ENCODE measurements at regions not wholly inside any gene's neighbourhood (a gene's known extent, or its start where the extent isn't known, plus 50 kb on each side); places are given as distances from the start of the nearest gene placed in this dataset.

- no peak for TF ChIP-seq TAF1 (IDR thresholded peaks at IDR 0.05; ENCODE audit: low read depth)
- TF ChIP-seq, protein P1, sequence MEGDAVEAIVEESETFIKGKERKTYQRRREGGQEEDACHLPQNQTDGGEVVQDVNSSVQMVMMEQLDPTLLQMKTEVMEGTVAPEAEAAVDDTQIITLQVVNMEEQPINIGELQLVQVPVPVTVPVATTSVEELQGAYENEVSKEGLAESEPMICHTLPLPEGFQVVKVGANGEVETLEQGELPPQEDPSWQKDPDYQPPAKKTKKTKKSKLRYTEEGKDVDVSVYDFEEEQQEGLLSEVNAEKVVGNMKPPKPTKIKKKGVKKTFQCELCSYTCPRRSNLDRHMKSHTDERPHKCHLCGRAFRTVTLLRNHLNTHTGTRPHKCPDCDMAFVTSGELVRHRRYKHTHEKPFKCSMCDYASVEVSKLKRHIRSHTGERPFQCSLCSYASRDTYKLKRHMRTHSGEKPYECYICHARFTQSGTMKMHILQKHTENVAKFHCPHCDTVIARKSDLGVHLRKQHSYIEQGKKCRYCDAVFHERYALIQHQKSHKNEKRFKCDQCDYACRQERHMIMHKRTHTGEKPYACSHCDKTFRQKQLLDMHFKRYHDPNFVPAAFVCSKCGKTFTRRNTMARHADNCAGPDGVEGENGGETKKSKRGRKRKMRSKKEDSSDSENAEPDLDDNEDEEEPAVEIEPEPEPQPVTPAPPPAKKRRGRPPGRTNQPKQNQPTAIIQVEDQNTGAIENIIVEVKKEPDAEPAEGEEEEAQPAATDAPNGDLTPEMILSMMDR (IDR thresholded peaks at IDR 0.05; ENCODE audit: poor library complexity, severe bottlenecking): no peak
- TF ChIP-seq POLR2AphosphoS5 (IDR thresholded peaks at IDR 0.05): no peak
- TF ChIP-seq RAD21 (conservative IDR thresholded peaks at IDR 0.05): no peak
- no peak for TF ChIP-seq REST (IDR thresholded peaks at IDR 0.05; ENCODE audit: borderline replicate concordance)
- no peak for TF ChIP-seq EZH2 (IDR thresholded peaks at IDR 0.05; ENCODE audit: borderline replicate concordance, insufficient read depth, low read length, poor library complexity, severe bottlenecking)
- no peak for TF ChIP-seq MXI1 (conservative IDR thresholded peaks at IDR 0.05; ENCODE audit: poor library complexity, severe bottlenecking)
Measured at GRCh38 chr6:94588301-94588700, 989.0 kb upstream of the MANEA start.

Measured in neural cell (in vitro differentiated cells).